GM23338 (cell line): ENCODE measurements at regions not wholly inside any gene's neighbourhood (a gene's known extent, or its start where the extent isn't known, plus 50 kb on each side); places are given as distances from the start of the nearest gene placed in this dataset.

Experiments
- CTCF ChIP-seq, 2 experiments: fragments of 200-600 bp in 1 of 2; sonication (generic) in 1 of 2; conservative IDR thresholded peaks; 2 replicates each; pipeline versions ENCODE4 v1.5.1 to v1.6.1; 2016 to 2017; ENCODE audit warnings: antibody characterized with exemption in 2 of 2, low read depth in 2 of 2, mild to moderate bottlenecking in 2 of 2, moderate library complexity in 1 of 2
- EZH2 ChIP-seq: fragments of 200-600 bp; sonication (generic); IDR thresholded peaks from one replicate; pipeline ENCODE4 v1.8.0; 2017; ENCODE audit warnings: antibody characterized with exemption, mild to moderate bottlenecking, low read depth; ENCODE audit not compliant: unreplicated experiment
- EZH2phosphoT487 ChIP-seq: fragments of 200-600 bp; sonication (generic); IDR thresholded peaks from one replicate; pipeline ENCODE4 v1.8.1; 2018; ENCODE audit warnings: antibody characterized with exemption; ENCODE audit not compliant: unreplicated experiment
- JUNB ChIP-seq: IDR thresholded peaks from one replicate; pipeline ENCODE4 v1.6.1; 2016; ENCODE audit warnings: antibody characterized with exemption; ENCODE audit not compliant: unreplicated experiment
- POLR2AphosphoS5 ChIP-seq: IDR thresholded peaks from 2 replicates; pipeline ENCODE4 v1.6.1; 2016; ENCODE audit warnings: antibody characterized with exemption, low read depth
- REST ChIP-seq: IDR thresholded peaks from one replicate; pipeline ENCODE4 v1.6.1; 2018; ENCODE audit warnings: antibody characterized with exemption; ENCODE audit not compliant: unreplicated experiment
- ZNF331 ChIP-seq: fragments of 250-450 bp; sonication (Bioruptor Pico); IDR thresholded peaks from 2 replicates; pipeline ENCODE4 v1.5.0; 2020; ENCODE audit warnings: low read depth, mild to moderate bottlenecking, moderate library complexity

GRCh38 chr16:64304396-64304795, 817.5 kb downstream of the CDH11 start:
- TF ChIP-seq CTCF (conservative IDR thresholded peaks at IDR 0.05; ENCODE audit: low read depth in 2 of 2) (no peak), EZH2 (no peak), JUNB (no peak), POLR2AphosphoS5 (no peak), REST (no peak), ZNF331 (CRISPR knock-in tag) (no peak), EZH2phosphoT487 (no peak)
